GM23338 (cell line): ENCODE measurements at regions not wholly inside any gene's neighbourhood (a gene's known extent, or its start where the extent isn't known, plus 50 kb on each side); places are given as distances from the start of the nearest gene placed in this dataset.

Source experiments
- ATAC-seq: fragments of 200-7000 bp; cut with Tn5 transposase; 3 replicates; pipeline ENCODE4 v1.9.1; 2020
- DNase-seq: peaks from one replicate; pipeline ENCODE4 v3.0.0-alpha.2; 2015; ENCODE audit warnings: low spot score
- H2AFZ ChIP-seq: fragments of 200-600 bp; sonication (generic); 2 replicates; pipeline ENCODE4 v1.8.0; 2016; ENCODE audit warnings: antibody characterized with exemption, mild to moderate bottlenecking, moderate library complexity
- H3F3A ChIP-seq: fragments of 200-600 bp; sonication (generic); replicated peaks from 2 replicates; pipeline ENCODE4 v1.8.0; 2017; ENCODE audit warnings: antibody characterized with exemption, mixed run types, low read depth
- H3K27ac ChIP-seq: fragments of 200-600 bp; sonication (generic); 2 replicates; pipeline ENCODE4 v1.6.1; 2016; ENCODE audit warnings: low read depth
- H3K27me3 ChIP-seq: fragments of 200-600 bp; sonication (generic); 2 replicates; pipeline ENCODE4 v1.8.0; 2016; ENCODE audit warnings: mild to moderate bottlenecking, mixed run types, moderate library complexity; ENCODE audit not compliant: insufficient read depth
- H3K36me3 ChIP-seq: fragments of 200-600 bp; sonication (generic); 2 replicates; pipeline ENCODE4 v1.8.0; 2016; ENCODE audit warnings: mild to moderate bottlenecking; ENCODE audit not compliant: insufficient read depth
- H3K4me1 ChIP-seq: fragments of 200-600 bp; sonication (generic); 2 replicates; pipeline ENCODE4 v1.8.0; 2016; ENCODE audit warnings: mild to moderate bottlenecking, moderate library complexity; ENCODE audit not compliant: insufficient read depth
- H3K4me2 ChIP-seq: fragments of 200-600 bp; sonication (generic); 2 replicates; pipeline ENCODE4 v1.7.1; 2017; ENCODE audit warnings: mixed run types
- H3K4me3 ChIP-seq: fragments of 200-600 bp; sonication (generic); 2 replicates; pipeline ENCODE4 v1.6.1; 2016; ENCODE audit warnings: mixed run types
- H3K79me2 ChIP-seq: fragments of 200-600 bp; sonication (generic); replicated peaks from 2 replicates; pipeline ENCODE4 v1.8.0; 2017; ENCODE audit warnings: mild to moderate bottlenecking; ENCODE audit not compliant: insufficient read depth
- H3K9me2 ChIP-seq: fragments of 200-600 bp; sonication (generic); 2 replicates; pipeline ENCODE4 v1.8.0; 2017; ENCODE audit not compliant: insufficient read depth
- H4K20me1 ChIP-seq: fragments of 200-600 bp; sonication (generic); replicated peaks from 2 replicates; pipeline ENCODE4 v1.8.0; 2017; ENCODE audit warnings: mild to moderate bottlenecking; ENCODE audit not compliant: insufficient read depth
- H3K27ac Mint-ChIP-seq: 2 replicates; pipeline ENCODE4 v1.8.0; 2020; ENCODE audit warnings: inconsistent platforms, mild to moderate bottlenecking, moderate library complexity, mixed read lengths
- H3K27me3 Mint-ChIP-seq: 3 replicates; pipeline ENCODE4 v1.8.0; 2022; ENCODE audit warnings: low read depth, mild to moderate bottlenecking, moderate library complexity, mixed read lengths, inconsistent platforms; ENCODE audit not compliant: insufficient read depth, poor library complexity
- H3K36me3 Mint-ChIP-seq: 3 replicates; pipeline ENCODE4 v1.8.0; 2021; ENCODE audit warnings: low read depth, mild to moderate bottlenecking, inconsistent platforms, moderate library complexity, mixed read lengths
- H3K4me1 Mint-ChIP-seq: 3 replicates; pipeline ENCODE4 v1.8.0; 2020; ENCODE audit warnings: mild to moderate bottlenecking, inconsistent platforms, mixed read lengths
- H3K4me3 Mint-ChIP-seq: 3 replicates; pipeline ENCODE4 v1.8.0; 2021; ENCODE audit warnings: moderate library complexity, mild to moderate bottlenecking, inconsistent platforms, mixed read lengths
- H3K9me3 Mint-ChIP-seq: 3 replicates; pipeline ENCODE4 v1.8.0; 2020; ENCODE audit warnings: moderate library complexity, mild to moderate bottlenecking, inconsistent platforms, mixed read lengths
- CREB1 ChIP-seq: fragments of 250-450 bp; sonication (Bioruptor Pico); IDR thresholded peaks from 2 replicates; pipeline ENCODE4 v1.5.0; 2020; ENCODE audit warnings: low read depth, mild to moderate bottlenecking, moderate library complexity
- ETS1 ChIP-seq: IDR thresholded peaks from 2 replicates; pipeline ENCODE4 v1.6.1; 2016; ENCODE audit warnings: antibody characterized with exemption
- EZH2phosphoT487 ChIP-seq: fragments of 200-600 bp; sonication (generic); IDR thresholded peaks from one replicate; pipeline ENCODE4 v1.8.1; 2018; ENCODE audit warnings: antibody characterized with exemption; ENCODE audit not compliant: unreplicated experiment
- JUNB ChIP-seq: IDR thresholded peaks from one replicate; pipeline ENCODE4 v1.6.1; 2016; ENCODE audit warnings: antibody characterized with exemption; ENCODE audit not compliant: unreplicated experiment
- NANOG ChIP-seq: IDR thresholded peaks from 2 replicates; pipeline ENCODE4 v1.6.1; 2016; ENCODE audit warnings: antibody characterized with exemption, borderline replicate concordance
- POLR2AphosphoS5 ChIP-seq: IDR thresholded peaks from 2 replicates; pipeline ENCODE4 v1.6.1; 2016; ENCODE audit warnings: antibody characterized with exemption, low read depth
- REST ChIP-seq: IDR thresholded peaks from one replicate; pipeline ENCODE4 v1.6.1; 2018; ENCODE audit warnings: antibody characterized with exemption; ENCODE audit not compliant: unreplicated experiment
- STAT1 ChIP-seq: IDR thresholded peaks from one replicate; pipeline ENCODE4 v1.6.1; 2016; ENCODE audit warnings: antibody characterized with exemption; ENCODE audit not compliant: unreplicated experiment
- ZNF462 ChIP-seq: fragments of 250-450 bp; sonication (Bioruptor Pico); IDR thresholded peaks from 2 replicates; pipeline ENCODE4 v1.5.0; 2020; ENCODE audit warnings: mild to moderate bottlenecking, moderate library complexity

GRCh38 chr4:123308667-123309066 lies 87.9 kb upstream of the SPRY1 start:
- Mint-ChIP-seq H3K27ac (no peak overlapping the region), H3K36me3 (peaks cover 12% of the 10 kb centered on the region), H3K27me3 (peaks cover 8% of the 10 kb centered on the region), H3K9me3 (peaks cover 8% of the 10 kb centered on the region; the same call in 2 of the 3 replicates), H3K4me1 (peaks cover 41% of the 10 kb centered on the region), H3K4me3 (no peak overlapping the region)
- H3F3A ChIP-seq: peaks cover 5% of the 10 kb centered on the region; the same call in 1 of the 2 replicates
- H3K36me3 ChIP-seq: no peaks in the 10 kb centered on the region
- 0 out of 2 replicates have a peak, but pooled peaks cover 5% of the 10 kb centered on the region for H3K9me2 ChIP-seq
- no peaks in the 10 kb centered on the region for H4K20me1 ChIP-seq
- H3K4me3 ChIP-seq: no peak overlapping the region
- ATAC-seq (no peak), DNase-seq (no peak)
- TF ChIP-seq CREB1 (CRISPR knock-in tag): no peak
- TF ChIP-seq EZH2phosphoT487: no peak
- TF ChIP-seq ETS1: no peak
- no peak for TF ChIP-seq ZNF462 (CRISPR knock-in tag)
- no peak for TF ChIP-seq NANOG
- no peak for TF ChIP-seq STAT1
- TF ChIP-seq REST: no peak
- no peak for TF ChIP-seq JUNB
- no peak for TF ChIP-seq POLR2AphosphoS5
- H2AFZ ChIP-seq: no peak overlapping the region
- H3K4me2 ChIP-seq: no peak overlapping the region
- no peak overlapping the region for H3K27ac ChIP-seq
- peaks cover 39% of the 10 kb centered on the region for H3K4me1 ChIP-seq
- H3K79me2 ChIP-seq: no peaks in the 10 kb centered on the region
- no peaks in the 10 kb centered on the region for H3K27me3 ChIP-seq
